HPDE6-E6E7 (cell line): ENCODE measurements at regions not wholly inside any gene's neighbourhood (a gene's known extent, or its start where the extent isn't known, plus 50 kb on each side); places are given as distances from the start of the nearest gene placed in this dataset.
"Not testable (repeated sequence)": the region's sequence is repeated elsewhere in the genome, so short reads cannot be mapped to it uniquely, and the experiment has no call there.

Source experiments
- DNase-seq: peaks from one replicate; pipeline ENCODE4 v3.0.0; 2011; ENCODE audit warnings: missing footprints; ENCODE audit errors: extremely low spot score

GRCh38 chr6:121548131-121548530 is 112.7 kb downstream of the GJA1 start:
- DNase-seq = no peak

GRCh38 chr6:121549736-121550135 is 114.3 kb downstream of the GJA1 start:
- peak; percentile 57 for DNase-seq

- no peak for DNase-seq
Observed at GRCh38 chr6:121550491-121551010, 115.1 kb downstream of the GJA1 start.

- DNase-seq = no peak
Observed at GRCh38 chr6:121555201-121555600, 119.8 kb downstream of the GJA1 start.

- not testable (repeated sequence) for DNase-seq
Observed at GRCh38 chr6:121556149-121556548, 120.7 kb downstream of the GJA1 start.

GRCh38 chr6:121557146-121557940 is 121.9 kb downstream of the GJA1 start:
- no peak for DNase-seq

GRCh38 chr6:121559611-121560269 is 124.3 kb downstream of the GJA1 start:
- no peak for DNase-seq

GRCh38 chr6:121560476-121560875 is 125.0 kb downstream of the GJA1 start:
- DNase-seq = no peak

- no peak for DNase-seq
Observed at GRCh38 chr6:121563286-121563685, 127.8 kb downstream of the GJA1 start.

- not testable (repeated sequence) for DNase-seq
Observed at GRCh38 chr6:121564529-121564928, 129.1 kb downstream of the GJA1 start.

- DNase-seq = no peak
Observed at GRCh38 chr6:121571455-121571854, 136.0 kb downstream of the GJA1 start.

- no peak for DNase-seq
Observed at GRCh38 chr6:121573481-121573880, 138.0 kb downstream of the GJA1 start.

GRCh38 chr6:121578216-121578615 is 142.8 kb downstream of the GJA1 start:
- DNase-seq = no peak

- DNase-seq = no peak
Observed at GRCh38 chr6:121579478-121579877, 144.0 kb downstream of the GJA1 start.

- DNase-seq = no peak
Observed at GRCh38 chr6:121581327-121581726, 145.9 kb downstream of the GJA1 start.

- no peak for DNase-seq
Observed at GRCh38 chr6:121582262-121582661, 146.8 kb downstream of the GJA1 start.

GRCh38 chr6:121584586-121585369 is 149.3 kb downstream of the GJA1 start:
- no peak for DNase-seq

GRCh38 chr6:121590438-121590837 is 155.0 kb downstream of the GJA1 start:
- DNase-seq = no peak

GRCh38 chr6:121590916-121591315 is 155.5 kb downstream of the GJA1 start:
- no peak for DNase-seq

- DNase-seq = no peak
Observed at GRCh38 chr6:121592261-121592935, 157.0 kb downstream of the GJA1 start.

- no peak for DNase-seq
Observed at GRCh38 chr6:121593011-121593641, 157.7 kb downstream of the GJA1 start.
